ENCODE measurements at regions not wholly inside any gene's neighbourhood (a gene's known extent, or its start where the extent isn't known, plus 50 kb on each side); places are given as distances from the start of the nearest gene placed in this dataset.
"Not testable (repeated sequence)": the region's sequence is repeated elsewhere in the genome, so short reads cannot be mapped to it uniquely, and the experiment has no call there.

DNA sequence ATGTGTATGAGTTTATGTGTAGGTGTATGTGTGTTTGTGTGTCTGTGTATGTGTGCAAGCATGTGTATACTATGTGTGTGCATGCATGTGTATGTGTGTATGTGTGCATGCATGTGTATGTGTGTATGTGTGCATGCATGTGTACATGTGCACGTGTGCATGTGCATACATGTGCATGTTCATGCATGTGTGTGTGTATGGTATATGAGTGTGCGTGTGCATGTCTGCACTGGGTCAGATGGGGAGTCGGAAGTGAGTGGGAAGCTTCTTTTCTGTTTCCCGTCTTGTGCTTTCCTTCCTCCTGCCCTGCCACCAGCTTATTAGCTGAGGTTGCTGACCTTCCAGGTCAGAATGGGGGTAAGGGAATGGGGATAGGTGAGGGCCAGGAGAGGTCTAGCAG, 174.7 kb downstream of the MAP2K4 start:
- Histone ChIP-seq H2BK15ac (replicated peaks; ENCODE audit: low read depth) (no peak overlapping the region), H3K36me3 (ENCODE audit: control insufficient read depth, insufficient read depth, low read length) (no peaks in the 10 kb centered on the region), H3K4me1 (ENCODE audit: control insufficient read depth, low read depth, low read length) (no peaks in the 10 kb centered on the region), H3K4me2 (ENCODE audit: low read length) (no peak overlapping the region), H4K8ac (ENCODE audit: low read depth, low read length) (no peak overlapping the region), H3K4me3 (ENCODE audit: low read length) (no peak overlapping the region), H3K4ac (ENCODE audit: low read depth, low read length) (no peak overlapping the region), H3K18ac (ENCODE audit: low read length) (no peak overlapping the region), H3K27ac (ENCODE audit: low read depth, low read length) (no peak overlapping the region), H3K56ac (ENCODE audit: low read length) (no peak overlapping the region), H4K5ac (ENCODE audit: low read length) (no peak overlapping the region), H3K23ac (ENCODE audit: low read length) (no peak overlapping the region), H3K79me2 (ENCODE audit: control insufficient read depth, insufficient read depth, low read length) (no peaks in the 10 kb centered on the region), H2BK5ac (ENCODE audit: low read length) (no peak overlapping the region), H3K79me1 (ENCODE audit: low read length) (no peaks in the 10 kb centered on the region), H2BK120ac (ENCODE audit: low read depth, low read length) (no peak overlapping the region), H3K9ac (ENCODE audit: low read length) (no peak overlapping the region), H2AK5ac (ENCODE audit: low read length) (no peak overlapping the region), H3K27me3 (ENCODE audit: insufficient read depth, low read length, poor library complexity) (no peaks in the 10 kb centered on the region)
- DNase-seq: no peak
- WGBS (ENCODE audit: extremely low coverage, insufficient coverage, low lambda C conversion rate): no CpG with 5 or more reads among the region's 4 CpGs

DNA sequence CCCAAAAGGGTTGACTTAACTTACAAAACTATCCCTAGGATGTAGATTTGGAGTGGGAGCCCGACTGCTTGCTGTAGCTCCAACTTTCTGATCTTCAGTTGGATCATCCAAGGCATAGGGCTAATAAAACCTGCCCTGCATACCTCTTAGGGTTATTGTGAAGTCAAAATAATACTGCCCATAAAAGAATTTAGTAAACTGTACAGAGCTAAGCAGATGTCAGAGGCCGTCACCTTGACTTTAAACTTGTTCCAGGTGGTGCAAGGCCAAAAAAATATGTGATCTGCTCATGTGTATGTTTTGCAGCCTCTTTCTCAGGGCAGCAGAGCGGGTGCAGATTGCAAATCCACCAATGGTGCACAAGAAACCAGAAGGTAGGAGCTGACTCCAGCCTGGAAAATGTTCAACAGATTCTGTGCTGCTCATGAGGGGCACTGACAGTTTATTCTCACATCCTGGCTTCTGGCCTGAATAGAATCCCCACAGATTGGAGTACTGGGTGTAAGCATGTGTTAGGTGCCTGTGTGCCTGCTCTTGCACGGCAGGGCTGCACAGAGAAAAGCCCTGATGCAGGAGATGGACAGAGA, 180.7 kb downstream of the MAP2K4 start:
- WGBS (ENCODE audit: extremely low coverage, insufficient coverage, low lambda C conversion rate): no CpG with 5 or more reads among the region's 4 CpGs

DNA sequence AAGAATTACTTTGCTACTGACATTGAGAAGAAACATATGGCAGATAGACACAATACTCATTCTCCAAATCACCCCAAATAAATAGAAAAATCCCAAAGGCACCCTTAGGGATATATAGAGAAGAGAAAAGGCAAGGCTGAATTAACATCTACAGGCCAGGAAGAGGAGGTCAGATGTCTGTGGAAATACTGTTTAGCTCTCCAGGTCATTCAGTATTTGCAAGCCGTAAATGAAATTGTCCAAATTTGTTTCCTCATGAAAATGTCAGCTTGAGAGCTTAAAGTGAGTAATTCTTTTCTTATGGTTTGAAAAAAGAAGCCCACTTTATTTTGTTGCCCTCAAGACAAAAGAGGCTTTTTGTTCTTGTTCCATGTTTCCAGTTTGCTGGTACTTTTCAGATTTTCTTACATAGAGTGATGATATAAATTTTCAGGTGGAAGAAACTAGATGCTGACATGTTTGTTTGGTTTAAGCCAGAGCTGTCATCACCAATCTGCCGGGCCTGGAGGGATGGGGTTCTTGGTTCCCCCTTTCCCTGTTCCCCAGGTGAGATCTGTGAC, 189.0 kb downstream of the MAP2K4 start:
- H3K18ac ChIP-seq (ENCODE audit: low read length): no peak overlapping the region
- no peak overlapping the region for H3K56ac ChIP-seq (ENCODE audit: low read length)
- H2AK5ac ChIP-seq (ENCODE audit: low read length): no peak overlapping the region
- no peaks in the 10 kb centered on the region for H3K27me3 ChIP-seq (ENCODE audit: insufficient read depth, low read length, poor library complexity)
- H3K79me1 ChIP-seq (ENCODE audit: low read length): no peaks in the 10 kb centered on the region
- no peak overlapping the region for H4K5ac ChIP-seq (ENCODE audit: low read length)
- no peak overlapping the region for H3K9ac ChIP-seq (ENCODE audit: low read length)
- no peak overlapping the region for H2BK5ac ChIP-seq (ENCODE audit: low read length)
- H2BK120ac ChIP-seq (ENCODE audit: low read depth, low read length): no peak overlapping the region
- H2BK15ac ChIP-seq (replicated peaks; ENCODE audit: low read depth): no peak overlapping the region
- no peaks in the 10 kb centered on the region for H3K79me2 ChIP-seq (ENCODE audit: control insufficient read depth, insufficient read depth, low read length)
- no peaks in the 10 kb centered on the region for H3K4me1 ChIP-seq (ENCODE audit: control insufficient read depth, low read depth, low read length)
- no CpG with 5 or more reads among the region's 2 CpGs for WGBS (ENCODE audit: extremely low coverage, insufficient coverage, low lambda C conversion rate)
- no peak for DNase-seq
- H3K36me3 ChIP-seq (ENCODE audit: control insufficient read depth, insufficient read depth, low read length): no peaks in the 10 kb centered on the region
- H4K8ac ChIP-seq (ENCODE audit: low read depth, low read length): no peak overlapping the region
- no peak overlapping the region for H3K23ac ChIP-seq (ENCODE audit: low read length)
- H3K4me3 ChIP-seq (ENCODE audit: low read length): no peak overlapping the region
- H3K27ac ChIP-seq (ENCODE audit: low read depth, low read length): no peak overlapping the region
- H3K4ac ChIP-seq (ENCODE audit: low read depth, low read length): no peak overlapping the region
- no peak overlapping the region for H3K4me2 ChIP-seq (ENCODE audit: low read length)

More for the DNA sequence above, 180.7 kb downstream of the MAP2K4 start:
- no peak overlapping the region for H3K9ac ChIP-seq (ENCODE audit: low read length)
- no peak overlapping the region for H3K27ac ChIP-seq (ENCODE audit: low read depth, low read length)
- no peak overlapping the region for H2BK120ac ChIP-seq (ENCODE audit: low read depth, low read length)
- no peak overlapping the region for H3K18ac ChIP-seq (ENCODE audit: low read length)
- no peak overlapping the region for H3K56ac ChIP-seq (ENCODE audit: low read length)
- H4K8ac ChIP-seq (ENCODE audit: low read depth, low read length): no peak overlapping the region
- H3K27me3 ChIP-seq (ENCODE audit: insufficient read depth, low read length, poor library complexity): no peaks in the 10 kb centered on the region
- no peak overlapping the region for H2BK5ac ChIP-seq (ENCODE audit: low read length)
- no peak for DNase-seq
- no peak overlapping the region for H3K4me3 ChIP-seq (ENCODE audit: low read length)
- no peak overlapping the region for H2BK15ac ChIP-seq (replicated peaks; ENCODE audit: low read depth)
- H3K4me2 ChIP-seq (ENCODE audit: low read length): no peak overlapping the region
- H3K4ac ChIP-seq (ENCODE audit: low read depth, low read length): no peak overlapping the region
- H3K4me1 ChIP-seq (ENCODE audit: control insufficient read depth, low read depth, low read length): no peaks in the 10 kb centered on the region
- no peak overlapping the region for H2AK5ac ChIP-seq (ENCODE audit: low read length)
- no peaks in the 10 kb centered on the region for H3K36me3 ChIP-seq (ENCODE audit: control insufficient read depth, insufficient read depth, low read length)
- no peak overlapping the region for H3K23ac ChIP-seq (ENCODE audit: low read length)
- H3K79me1 ChIP-seq (ENCODE audit: low read length): no peaks in the 10 kb centered on the region
- H3K79me2 ChIP-seq (ENCODE audit: control insufficient read depth, insufficient read depth, low read length): no peaks in the 10 kb centered on the region
- no peak overlapping the region for H4K5ac ChIP-seq (ENCODE audit: low read length)

DNA sequence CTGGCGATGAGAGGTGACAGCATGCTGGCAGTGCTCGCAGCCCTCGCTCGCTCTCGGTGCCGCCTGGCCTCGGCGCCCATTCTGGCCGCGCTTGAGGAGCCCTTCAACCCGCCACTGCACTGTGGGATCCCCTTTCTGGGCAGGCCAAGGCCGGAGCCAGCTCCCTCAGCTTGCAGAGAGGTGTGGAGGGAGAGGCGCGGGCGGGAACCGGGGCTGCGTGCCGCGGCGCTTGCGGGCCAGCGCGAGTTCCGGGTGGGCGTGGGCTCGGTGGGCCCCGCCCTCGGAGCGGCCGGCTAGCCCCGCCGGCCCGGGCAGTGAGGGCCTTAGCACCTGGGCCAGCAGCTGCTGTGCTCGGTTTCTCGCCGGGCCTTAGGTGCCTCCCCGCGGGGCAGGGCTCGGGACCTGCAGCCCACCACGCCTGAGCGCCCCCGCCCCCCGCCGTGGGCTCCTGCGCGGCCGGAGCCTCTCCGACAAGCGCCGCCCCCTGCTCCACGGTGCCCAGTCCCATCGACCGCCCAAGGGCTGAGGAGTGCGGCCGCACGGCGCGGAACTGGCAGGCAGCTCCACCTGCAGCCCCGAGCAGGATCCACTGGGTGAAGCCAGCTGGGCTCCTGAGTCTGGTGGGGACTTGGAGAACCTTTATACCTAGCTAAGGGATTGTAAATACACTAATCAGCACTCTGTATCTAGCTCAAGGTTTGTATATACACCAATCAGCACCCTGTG, 200.2 kb downstream of the MAP2K4 start:
- not testable (repeated sequence) for H3K4ac ChIP-seq (ENCODE audit: low read depth, low read length); H4K8ac ChIP-seq (ENCODE audit: low read depth, low read length); H3K4me3 ChIP-seq (ENCODE audit: low read length); H3K4me1 ChIP-seq (ENCODE audit: control insufficient read depth, low read depth, low read length); H3K36me3 ChIP-seq (ENCODE audit: control insufficient read depth, insufficient read depth, low read length); H3K9ac ChIP-seq (ENCODE audit: low read length); DNase-seq; H3K4me2 ChIP-seq (ENCODE audit: low read length); H3K23ac ChIP-seq (ENCODE audit: low read length); H2BK5ac ChIP-seq (ENCODE audit: low read length); H2BK15ac ChIP-seq (replicated peaks; ENCODE audit: low read depth); H3K79me1 ChIP-seq (ENCODE audit: low read length); H3K27ac ChIP-seq (ENCODE audit: low read depth, low read length); H2BK120ac ChIP-seq (ENCODE audit: low read depth, low read length); H3K27me3 ChIP-seq (ENCODE audit: insufficient read depth, low read length, poor library complexity); H3K18ac ChIP-seq (ENCODE audit: low read length); H3K56ac ChIP-seq (ENCODE audit: low read length); H4K5ac ChIP-seq (ENCODE audit: low read length); H3K79me2 ChIP-seq (ENCODE audit: control insufficient read depth, insufficient read depth, low read length); H2AK5ac ChIP-seq (ENCODE audit: low read length)
- no CpG with 5 or more reads among the region's 59 CpGs for WGBS (ENCODE audit: extremely low coverage, insufficient coverage, low lambda C conversion rate)

DNA sequence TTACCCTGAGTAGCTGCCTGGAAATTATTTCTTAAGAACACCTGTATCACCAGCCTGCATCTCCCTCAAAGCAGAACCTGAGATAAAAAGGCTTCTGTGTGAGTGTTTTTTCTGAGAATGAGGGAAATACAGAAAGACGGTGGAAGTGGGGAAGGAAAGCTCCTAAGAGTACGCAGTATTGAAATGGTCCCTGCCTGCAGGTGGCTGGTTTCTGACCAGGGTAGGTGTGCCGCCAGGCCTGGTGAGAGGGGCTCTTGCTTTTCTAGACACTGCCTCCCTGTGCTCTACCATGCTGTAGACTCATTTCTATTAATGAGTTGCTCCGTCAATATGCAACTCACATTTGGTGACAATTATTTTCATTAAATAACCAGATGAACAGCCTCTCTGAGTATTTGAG, 201.7 kb downstream of the MAP2K4 start:
- Histone ChIP-seq H2BK5ac (ENCODE audit: low read length) (no peak overlapping the region), H2AK5ac (ENCODE audit: low read length) (no peak overlapping the region), H3K79me1 (ENCODE audit: low read length) (no peaks in the 10 kb centered on the region), H4K5ac (ENCODE audit: low read length) (no peak overlapping the region), H3K4me1 (ENCODE audit: control insufficient read depth, low read depth, low read length) (no peaks in the 10 kb centered on the region), H3K9ac (ENCODE audit: low read length) (no peak overlapping the region), H3K27ac (ENCODE audit: low read depth, low read length) (no peak overlapping the region), H3K4ac (ENCODE audit: low read depth, low read length) (no peak overlapping the region), H3K79me2 (ENCODE audit: control insufficient read depth, insufficient read depth, low read length) (no peaks in the 10 kb centered on the region), H3K27me3 (ENCODE audit: insufficient read depth, low read length, poor library complexity) (no peaks in the 10 kb centered on the region), H3K23ac (ENCODE audit: low read length) (no peak overlapping the region), H3K18ac (ENCODE audit: low read length) (no peak overlapping the region), H3K4me3 (ENCODE audit: low read length) (no peak overlapping the region), H2BK120ac (ENCODE audit: low read depth, low read length) (no peak overlapping the region), H2BK15ac (replicated peaks; ENCODE audit: low read depth) (no peak overlapping the region), H4K8ac (ENCODE audit: low read depth, low read length) (no peak overlapping the region), H3K36me3 (ENCODE audit: control insufficient read depth, insufficient read depth, low read length) (no peaks in the 10 kb centered on the region), H3K56ac (ENCODE audit: low read length) (no peak overlapping the region), H3K4me2 (ENCODE audit: low read length) (no peak overlapping the region)
- DNase-seq: no peak
- WGBS (ENCODE audit: extremely low coverage, insufficient coverage, low lambda C conversion rate): no CpG with 5 or more reads among the region's 4 CpGs

Measured in mesendoderm (in vitro differentiated cells).